NB4 (cell line): ENCODE measurements at regions not wholly inside any gene's neighbourhood (a gene's known extent, or its start where the extent isn't known, plus 50 kb on each side); places are given as distances from the start of the nearest gene placed in this dataset.

Experiments
- POLR2A ChIP-seq: IDR thresholded peaks from 2 replicates; pipeline ENCODE4 v1.6.1; 2011; ENCODE audit warnings: mild to moderate bottlenecking; ENCODE audit not compliant: insufficient read length; ENCODE audit errors: extremely low read depth
- TF ChIP-seq, protein P1 (sequence below): IDR thresholded peaks from one replicate; pipeline ENCODE4 v1.5.1; 2012; ENCODE audit warnings: low read depth, low read length
- TF ChIP-seq, protein P2 (sequence below): IDR thresholded peaks from 2 replicates; pipeline ENCODE4 v1.6.1; 2011; ENCODE audit warnings: low read depth, low read length

DNA sequence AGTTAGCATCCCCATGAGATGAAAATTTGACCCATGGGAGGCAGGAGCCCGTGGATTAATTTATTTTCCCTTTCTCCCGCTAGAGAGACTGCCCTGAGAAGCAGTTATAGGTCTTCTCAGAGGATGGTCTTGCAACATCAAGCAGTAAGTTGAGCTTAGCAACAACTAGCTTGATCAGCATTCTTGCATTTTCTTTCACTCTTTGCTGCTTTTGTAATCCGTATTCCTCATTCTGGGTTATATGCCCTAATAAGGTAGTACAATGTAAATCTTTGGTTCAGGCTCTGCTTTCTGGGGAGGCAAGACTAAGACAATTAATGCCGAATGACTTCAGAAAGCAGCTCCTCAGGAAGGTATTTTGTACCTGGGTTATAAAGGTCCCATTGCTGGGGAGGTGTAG lies 146.8 kb downstream of the FZD1 start:
- no peak for TF ChIP-seq POLR2A
- TF ChIP-seq, protein P1, sequence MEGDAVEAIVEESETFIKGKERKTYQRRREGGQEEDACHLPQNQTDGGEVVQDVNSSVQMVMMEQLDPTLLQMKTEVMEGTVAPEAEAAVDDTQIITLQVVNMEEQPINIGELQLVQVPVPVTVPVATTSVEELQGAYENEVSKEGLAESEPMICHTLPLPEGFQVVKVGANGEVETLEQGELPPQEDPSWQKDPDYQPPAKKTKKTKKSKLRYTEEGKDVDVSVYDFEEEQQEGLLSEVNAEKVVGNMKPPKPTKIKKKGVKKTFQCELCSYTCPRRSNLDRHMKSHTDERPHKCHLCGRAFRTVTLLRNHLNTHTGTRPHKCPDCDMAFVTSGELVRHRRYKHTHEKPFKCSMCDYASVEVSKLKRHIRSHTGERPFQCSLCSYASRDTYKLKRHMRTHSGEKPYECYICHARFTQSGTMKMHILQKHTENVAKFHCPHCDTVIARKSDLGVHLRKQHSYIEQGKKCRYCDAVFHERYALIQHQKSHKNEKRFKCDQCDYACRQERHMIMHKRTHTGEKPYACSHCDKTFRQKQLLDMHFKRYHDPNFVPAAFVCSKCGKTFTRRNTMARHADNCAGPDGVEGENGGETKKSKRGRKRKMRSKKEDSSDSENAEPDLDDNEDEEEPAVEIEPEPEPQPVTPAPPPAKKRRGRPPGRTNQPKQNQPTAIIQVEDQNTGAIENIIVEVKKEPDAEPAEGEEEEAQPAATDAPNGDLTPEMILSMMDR = no peak
- TF ChIP-seq, protein P2, sequence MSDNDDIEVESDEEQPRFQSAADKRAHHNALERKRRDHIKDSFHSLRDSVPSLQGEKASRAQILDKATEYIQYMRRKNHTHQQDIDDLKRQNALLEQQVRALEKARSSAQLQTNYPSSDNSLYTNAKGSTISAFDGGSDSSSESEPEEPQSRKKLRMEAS = no peak
